ENCODE measurements at regions not wholly inside any gene's neighbourhood (a gene's known extent, or its start where the extent isn't known, plus 50 kb on each side); places are given as distances from the start of the nearest gene placed in this dataset.

- TF ChIP-seq, protein P1, sequence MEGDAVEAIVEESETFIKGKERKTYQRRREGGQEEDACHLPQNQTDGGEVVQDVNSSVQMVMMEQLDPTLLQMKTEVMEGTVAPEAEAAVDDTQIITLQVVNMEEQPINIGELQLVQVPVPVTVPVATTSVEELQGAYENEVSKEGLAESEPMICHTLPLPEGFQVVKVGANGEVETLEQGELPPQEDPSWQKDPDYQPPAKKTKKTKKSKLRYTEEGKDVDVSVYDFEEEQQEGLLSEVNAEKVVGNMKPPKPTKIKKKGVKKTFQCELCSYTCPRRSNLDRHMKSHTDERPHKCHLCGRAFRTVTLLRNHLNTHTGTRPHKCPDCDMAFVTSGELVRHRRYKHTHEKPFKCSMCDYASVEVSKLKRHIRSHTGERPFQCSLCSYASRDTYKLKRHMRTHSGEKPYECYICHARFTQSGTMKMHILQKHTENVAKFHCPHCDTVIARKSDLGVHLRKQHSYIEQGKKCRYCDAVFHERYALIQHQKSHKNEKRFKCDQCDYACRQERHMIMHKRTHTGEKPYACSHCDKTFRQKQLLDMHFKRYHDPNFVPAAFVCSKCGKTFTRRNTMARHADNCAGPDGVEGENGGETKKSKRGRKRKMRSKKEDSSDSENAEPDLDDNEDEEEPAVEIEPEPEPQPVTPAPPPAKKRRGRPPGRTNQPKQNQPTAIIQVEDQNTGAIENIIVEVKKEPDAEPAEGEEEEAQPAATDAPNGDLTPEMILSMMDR (IDR thresholded peaks at IDR 0.05), result no peak
- TF ChIP-seq POLR2A (IDR thresholded peaks at IDR 0.05) (no peak), POLR2AphosphoS5 (IDR thresholded peaks at IDR 0.05) (no peak)
Measured at GRCh38 chr7:156059369-156059768, 247.1 kb upstream of the SHH start.

Measured in suprapubic skin (tissue), 4 donors.